H1 (cell line): ENCODE measurements at regions not wholly inside any gene's neighbourhood (a gene's known extent, or its start where the extent isn't known, plus 50 kb on each side); places are given as distances from the start of the nearest gene placed in this dataset.

Experiments
- CTCF ChIA-PET: fragments of 300-600 bp; sonication (Branson Sonifier 250); formaldehyde crosslinking; loops from one replicate; lab custom pipeline; 2021; ENCODE audit not compliant: partially characterized antibody; lab: Charles Lee
- POLR2A ChIA-PET: fragments of 300-600 bp; sonication (Branson Sonifier 250); formaldehyde crosslinking; loops from one replicate; lab custom pipeline; 2021; ENCODE audit warnings: inconsistent platforms; ENCODE audit not compliant: partially characterized antibody; lab: Charles Lee
- DNase-seq, 2 experiments: peaks; one replicate each; pipeline versions ENCODE4 v3.0.0 to v3.0.0-alpha.2; 2010 to 2022; ENCODE audit warnings: low spot score in 2 of 2, low read depth in 1 of 2, mixed read lengths in 1 of 2
- FAIRE-seq: peaks from 2 replicates; lab custom pipeline; 2011; peaks lifted over from hg19 to GRCh38; lab: Jason Lieb, UNC
- H2AFZ ChIP-seq: 2 replicates; pipeline ENCODE4 v1.8.1; 2012; ENCODE audit warnings: low read length, inconsistent platforms
- H2AK5ac ChIP-seq: 2 replicates; pipeline ENCODE4 v1.6.1; 2013; ENCODE audit warnings: low read depth, low read length
- H2BK120ac ChIP-seq: replicated peaks from 2 replicates; pipeline ENCODE3; 2013; ENCODE audit warnings: low read depth, low read length, inconsistent platforms
- H2BK12ac ChIP-seq: 2 replicates; pipeline ENCODE4 v1.6.1; 2013; ENCODE audit warnings: low read depth, low read length
- H2BK15ac ChIP-seq: 2 replicates; pipeline ENCODE4 v1.6.1; 2013; ENCODE audit warnings: low read length
- H2BK20ac ChIP-seq: 2 replicates; pipeline ENCODE4 v1.6.1; 2013; ENCODE audit warnings: low read length
- H2BK5ac ChIP-seq: 2 replicates; pipeline ENCODE4 v1.6.1; 2013; ENCODE audit warnings: low read depth, low read length
- H3K14ac ChIP-seq: 2 replicates; pipeline ENCODE4 v1.6.1; 2013; ENCODE audit warnings: inconsistent platforms; ENCODE audit not compliant: insufficient read length
- H3K18ac ChIP-seq: 2 replicates; pipeline ENCODE4 v1.6.1; 2013; ENCODE audit warnings: low read length; ENCODE audit errors: extremely low read depth
- H3K23ac ChIP-seq: 2 replicates; pipeline ENCODE4 v1.6.1; 2013; ENCODE audit warnings: inconsistent platforms; ENCODE audit not compliant: insufficient read length
- H3K23me2 ChIP-seq: 2 replicates; pipeline ENCODE4 v1.6.1; 2013; ENCODE audit warnings: low read depth, low read length
- H3K27ac ChIP-seq: 2 replicates; pipeline ENCODE4 v1.6.1; 2011; ENCODE audit warnings: low read depth, low read length, inconsistent platforms
- H3K27me3 ChIP-seq, 4 experiments: replicated peaks in 1 of 4; 1 replicate in 1 of 4; 2 replicates in 3 of 4; pipeline versions ENCODE4 v1.6.1 to v1.8.1; 2011 to 2013; ENCODE audit warnings: low read length in 3 of 4, mild to moderate bottlenecking in 3 of 4, inconsistent platforms in 2 of 4, mixed read lengths in 2 of 4, moderate library complexity in 1 of 4; ENCODE audit not compliant: control insufficient read depth in 3 of 4, insufficient read depth in 3 of 4; ENCODE audit errors: extremely low read depth in 1 of 4
- H3K36me3 ChIP-seq, 4 experiments: 2 replicates each; pipeline versions ENCODE4 v1.6.1 to v1.8.1; 2011 to 2013; ENCODE audit warnings: mild to moderate bottlenecking in 4 of 4, low read length in 3 of 4, moderate library complexity in 2 of 4, control low read depth in 1 of 4, inconsistent platforms in 1 of 4; ENCODE audit not compliant: insufficient read depth in 4 of 4, control insufficient read depth in 2 of 4
- H3K4ac ChIP-seq: replicated peaks from 2 replicates; pipeline ENCODE3; 2013; ENCODE audit warnings: low read length, low read depth, mixed read lengths, inconsistent platforms; ENCODE audit not compliant: insufficient read length
- H3K4me1 ChIP-seq, 4 experiments: replicated peaks in 1 of 4; 1 replicate in 1 of 4; 2 replicates in 3 of 4; pipeline versions ENCODE4 v1.6.1 to v1.8.1; 2011 to 2013; ENCODE audit warnings: low read length in 3 of 4, inconsistent platforms in 2 of 4, mixed read lengths in 1 of 4; ENCODE audit not compliant: insufficient read depth in 4 of 4, control insufficient read depth in 3 of 4
- H3K4me2 ChIP-seq, 2 experiments: 2 replicates each; pipeline versions ENCODE4 v1.6.1 to v1.8.1; 2011 to 2013; ENCODE audit warnings: low read depth in 2 of 2, low read length in 2 of 2, control low read depth in 1 of 2, inconsistent platforms in 1 of 2, mild to moderate bottlenecking in 1 of 2; ENCODE audit not compliant: insufficient read depth in 1 of 2
- H3K4me3 ChIP-seq, 4 experiments: fragments of 200-600, 300-600 bp in 1 of 4; sonication (generic), shearing (Covaris generic), sonication (Bioruptor Twin) in 1 of 4; 2 replicates each; pipeline versions ENCODE4 v1.5.1 to v1.8.1; 2011 to 2016; ENCODE audit warnings: low read length in 4 of 4, low read depth in 3 of 4, control low read depth in 2 of 4, inconsistent platforms in 2 of 4, mild to moderate bottlenecking in 2 of 4, mixed read lengths in 1 of 4, moderate library complexity in 1 of 4; ENCODE audit not compliant: insufficient read depth in 2 of 4; ENCODE audit errors: extremely low read depth in 1 of 4
- H3K56ac ChIP-seq: replicated peaks from 2 replicates; pipeline ENCODE3; 2013; ENCODE audit warnings: low read depth, mild to moderate bottlenecking, mixed read lengths, low read length, inconsistent platforms; ENCODE audit not compliant: insufficient read length
- H3K79me1 ChIP-seq: 2 replicates; pipeline ENCODE4 v1.6.1; 2013; ENCODE audit warnings: low read depth, low read length, control low read depth
- H3K79me2 ChIP-seq, 2 experiments: 2 replicates each; pipeline versions ENCODE4 v1.6.1 to v1.8.1; 2012 to 2013; ENCODE audit warnings: low read length in 2 of 2, mild to moderate bottlenecking in 2 of 2, inconsistent platforms in 1 of 2; ENCODE audit not compliant: insufficient read depth in 2 of 2, control insufficient read depth in 1 of 2
- H3K9ac ChIP-seq, 4 experiments: replicated peaks in 1 of 4; 1 replicate in 1 of 4; 2 replicates in 3 of 4; pipeline versions ENCODE4 v1.6.1 to v1.8.1; 2011 to 2013; ENCODE audit warnings: low read depth in 3 of 4, low read length in 3 of 4, control low read depth in 2 of 4, mild to moderate bottlenecking in 2 of 4, moderate library complexity in 2 of 4, inconsistent platforms in 1 of 4; ENCODE audit errors: extremely low read depth in 1 of 4
- H3K9me3 ChIP-seq, 2 experiments: 2 replicates each; pipeline versions ENCODE4 v1.6.1 to v1.8.1; 2012 to 2013; ENCODE audit warnings: mild to moderate bottlenecking in 2 of 2, moderate library complexity in 2 of 2, control low read depth in 1 of 2, inconsistent platforms in 1 of 2, low read depth in 1 of 2, low read length in 1 of 2, mixed read lengths in 1 of 2; ENCODE audit not compliant: insufficient read depth in 2 of 2
- H4K20me1 ChIP-seq, 2 experiments: replicated peaks in 1 of 2; 2 replicates each; pipeline versions ENCODE3 to v1.8.1; 2011 to 2013; ENCODE audit warnings: inconsistent platforms in 2 of 2, low read length in 2 of 2, mild to moderate bottlenecking in 1 of 2; ENCODE audit not compliant: insufficient read depth in 2 of 2, control insufficient read depth in 1 of 2
- H4K5ac ChIP-seq: 2 replicates; pipeline ENCODE4 v1.6.1; 2013; ENCODE audit warnings: low read length, low read depth, mixed read lengths, inconsistent platforms; ENCODE audit not compliant: insufficient read length
- H4K8ac ChIP-seq: 2 replicates; pipeline ENCODE4 v1.8.0; 2013; ENCODE audit warnings: mild to moderate bottlenecking, moderate library complexity, low read length, inconsistent platforms; ENCODE audit not compliant: insufficient read depth; ENCODE audit errors: extremely low read depth
- H4K91ac ChIP-seq: replicated peaks from 2 replicates; pipeline ENCODE3; 2013; ENCODE audit warnings: low read length, mixed read lengths, inconsistent platforms; ENCODE audit not compliant: insufficient read length
- BCL11A ChIP-seq, 2 experiments: IDR thresholded peaks; one replicate each; pipeline ENCODE4 v1.6.1; 2011; ENCODE audit warnings: low read depth in 2 of 2, low read length in 2 of 2, mild to moderate bottlenecking in 2 of 2
- CBX5 ChIP-seq: fragments of 300-800, 300-1000 bp; sonication (generic); IDR thresholded peaks from 2 replicates; pipeline ENCODE4 v1.7.1; 2016; ENCODE audit warnings: antibody characterized with exemption, low read length, low read depth
- CHD1 ChIP-seq: IDR thresholded peaks from 2 replicates; pipeline ENCODE4 v1.6.1; 2012; ENCODE audit warnings: low read depth, low read length, improper control_type of control experiment
- CHD2 ChIP-seq: IDR thresholded peaks from 2 replicates; pipeline ENCODE4 v1.6.1; 2012; ENCODE audit warnings: low read length, improper control_type of control experiment
- HDAC2 ChIP-seq, 2 experiments: fragments of 300-600 bp in 1 of 2; sonication (generic) in 1 of 2; IDR thresholded peaks; 2 replicates each; pipeline ENCODE4 v1.6.1; 2011 to 2012; ENCODE audit warnings: low read depth in 2 of 2, low read length in 2 of 2, mild to moderate bottlenecking in 2 of 2, moderate library complexity in 2 of 2, borderline replicate concordance in 1 of 2, inconsistent platforms in 1 of 2
- KDM1A ChIP-seq: fragments of 200-600, 300-600 bp; sonication (generic); IDR thresholded peaks from 2 replicates; pipeline ENCODE4 v1.7.1; 2016; ENCODE audit warnings: mild to moderate bottlenecking, low read length, borderline replicate concordance
- POLR2AphosphoS5 ChIP-seq: IDR thresholded peaks from 2 replicates; pipeline ENCODE4 v1.6.1; 2011; ENCODE audit warnings: low read depth, low read length
- RBBP5 ChIP-seq: IDR thresholded peaks from 2 replicates; pipeline ENCODE4 v1.7.1; 2012; ENCODE audit warnings: low read depth, mild to moderate bottlenecking, inconsistent platforms, low read length, moderate library complexity, borderline replicate concordance
- SP1 ChIP-seq: IDR thresholded peaks from 2 replicates; pipeline ENCODE4 v1.6.1; 2011; ENCODE audit warnings: low read depth, low read length
- TAF7 ChIP-seq: optimal IDR thresholded peaks from 2 replicates; pipeline ENCODE3; 2011; ENCODE audit warnings: low read depth, mild to moderate bottlenecking, inconsistent platforms, low read length, moderate library complexity, borderline replicate concordance
- TBP ChIP-seq: IDR thresholded peaks from 2 replicates; pipeline ENCODE4 v1.6.1; 2011; ENCODE audit warnings: low read depth, low read length, improper control_type of control experiment
- WGBS, 2 experiments: shearing (Covaris generic) in 1 of 2; methylation state at CpG; one replicate each; pipeline versions ENCODE4 v1.1.6 to v1.1.7; 2013 to 2015; ENCODE audit warnings: low lambda C conversion rate in 2 of 2, mixed read lengths in 2 of 2, inconsistent platforms in 1 of 2, low coverage in 1 of 2, missing lambda C conversion rate in 1 of 2; ENCODE audit not compliant: insufficient replicate concordance in 2 of 2, insufficient coverage in 1 of 2, insufficient read length in 1 of 2; ENCODE audit errors: extremely low coverage in 1 of 2, missing lambda C conversion rate in 1 of 2; 5-methylcytosine and 5-hydroxymethylcytosine counted together

DNA sequence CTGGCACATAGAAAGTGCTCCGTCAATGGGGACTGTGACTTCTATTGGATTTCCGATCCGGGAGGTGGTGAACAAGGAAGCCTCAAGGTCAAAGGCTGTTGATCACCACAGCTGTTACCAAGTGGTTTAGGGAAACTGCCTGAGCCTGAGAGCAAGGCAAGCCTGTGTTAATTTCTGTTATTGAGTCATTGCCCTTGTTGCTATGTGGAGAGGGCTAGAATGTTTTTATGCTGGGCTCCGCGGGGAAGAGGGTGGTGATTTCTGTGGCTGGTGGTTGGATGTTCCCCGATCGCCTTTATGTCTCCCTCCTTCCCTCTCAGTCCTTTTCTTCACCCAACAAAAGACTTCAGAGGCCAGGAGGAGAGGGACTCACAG lies 108.5 kb upstream of the ALX4 start:
- Histone ChIP-seq H4K5ac (no peak overlapping the region), H4K91ac (no peak overlapping the region), H3K23ac (no peak overlapping the region), H3K27me3 (peaks cover 0 to 2% (median 0%) of the 10 kb centered on the region in 4 experiments; a peak in 1 of 7 replicates), H3K4me3 (no peak overlapping the region), H2BK15ac (no peak overlapping the region), H3K4me2 (no peak overlapping the region), H3K79me2 (no peaks in the 10 kb centered on the region), H3K56ac (no peak overlapping the region), H3K27ac (no peak overlapping the region), H3K23me2 (no peaks in the 10 kb centered on the region), H2AFZ (no peak overlapping the region), H2AK5ac (no peak overlapping the region), H2BK20ac (no peak overlapping the region), H2BK12ac (no peak overlapping the region), H2BK120ac (no peak overlapping the region), H3K4ac (no peak overlapping the region), H3K9ac (no peak overlapping the region), H3K14ac (no peak overlapping the region), H3K9me3 (no peaks in the 10 kb centered on the region), H3K79me1 (0 out of 2 replicates have a peak, but pooled peaks cover 2% of the 10 kb centered on the region), H3K36me3 (no peaks in the 10 kb centered on the region), H2BK5ac (no peak overlapping the region), H3K18ac (no peak overlapping the region), H4K20me1 (no peaks in the 10 kb centered on the region), H3K4me1 (no peaks in the 10 kb centered on the region), H4K8ac (no peak overlapping the region)
- FAIRE-seq (no peak), DNase-seq (no peak)
- ChIA-PET POLR2A (no interaction called here), CTCF (interaction anchor here (1.7 to 1.8 kb wide), 2 partner anchors 9 to 45 kb away, joined by 4 to 6 read pairs; no protein-coding TSS in a partner anchor)
- WGBS, 2 experiments: 96% methylated on average over 7 of the region's 7 CpGs; no CpG with 5 or more reads in 1 of the 2 experiments
- no peak for TF ChIP-seq RBBP5
- no peak for TF ChIP-seq CHD2
- TF ChIP-seq TAF7: no peak
- no peak for TF ChIP-seq CBX5
- no peak for TF ChIP-seq HDAC2 (IDR thresholded peaks at IDR 0.05; ENCODE audit: borderline replicate concordance in 1 of 2, low read depth in 2 of 2, low read length in 2 of 2)
- no peak for TF ChIP-seq POLR2AphosphoS5
- no peak for TF ChIP-seq KDM1A
- no peak for TF ChIP-seq BCL11A (IDR thresholded peaks at IDR 0.05; ENCODE audit: low read depth in 2 of 2, low read length in 2 of 2)
- TF ChIP-seq SP1: no peak
- TF ChIP-seq TBP: no peak
- no peak for TF ChIP-seq CHD1
